SK-N-SH treated with all-trans-retinoic acid at 6 μM for 48 hours (cell line): ENCODE measurements at regions not wholly inside any gene's neighbourhood (a gene's known extent, or its start where the extent isn't known, plus 50 kb on each side); places are given as distances from the start of the nearest gene placed in this dataset.
"Not testable (repeated sequence)": the region's sequence is repeated elsewhere in the genome, so short reads cannot be mapped to it uniquely, and the experiment has no call there.

Experiments
- ATAC-seq: fragments of 200-7000 bp; cut with Tn5 transposase; 3 replicates; pipeline ENCODE4 v1.9.1; 2020; ENCODE audit warnings: mild to moderate bottlenecking, moderate library complexity
- ARNTL ChIP-seq: fragments of 450-650 bp; formaldehyde crosslinking; IDR thresholded peaks from 2 replicates; pipeline ENCODE4 v1.5.0; 2020; ENCODE audit warnings: low read depth, mild to moderate bottlenecking, moderate library complexity, borderline replicate concordance
- BACH2 ChIP-seq: fragments of 250-450 bp; sonication (Bioruptor Pico); IDR thresholded peaks from 2 replicates; pipeline ENCODE4 v1.9.0; 2021; ENCODE audit warnings: mild to moderate bottlenecking, borderline replicate concordance
- CREB5 ChIP-seq: fragments of 250-450 bp; sonication (Bioruptor Pico); IDR thresholded peaks from 2 replicates; pipeline ENCODE4 v1.5.1; 2020; ENCODE audit warnings: low read depth, mild to moderate bottlenecking, moderate library complexity
- CSRNP3 ChIP-seq: fragments of 250-450 bp; sonication (Bioruptor Pico); IDR thresholded peaks from 2 replicates; pipeline ENCODE4 v1.5.1; 2021; ENCODE audit warnings: mild to moderate bottlenecking, moderate library complexity
- GLIS3 ChIP-seq: fragments of 250-450 bp; sonication (Bioruptor Pico); IDR thresholded peaks from 2 replicates; pipeline ENCODE4 v1.5.0; 2020; ENCODE audit warnings: mild to moderate bottlenecking, moderate library complexity
- ISL1 ChIP-seq: fragments of 250-450 bp; sonication (Bioruptor Pico); IDR thresholded peaks from 2 replicates; pipeline ENCODE4 v2.1.2; 2022; ENCODE audit warnings: mild to moderate bottlenecking, moderate library complexity
- OSR1 ChIP-seq: fragments of 250-450 bp; sonication (Bioruptor Pico); IDR thresholded peaks from 2 replicates; pipeline ENCODE4 v1.8.0; 2022; ENCODE audit warnings: moderate library complexity, mild to moderate bottlenecking, inconsistent platforms
- PATZ1 ChIP-seq: fragments of 250-450 bp; sonication (Bioruptor Pico); IDR thresholded peaks from 2 replicates; pipeline ENCODE4 v1.8.0; 2020; ENCODE audit warnings: mild to moderate bottlenecking, moderate library complexity, borderline replicate concordance
- POU6F1 ChIP-seq: fragments of 250-450 bp; sonication (Bioruptor Pico); IDR thresholded peaks from 2 replicates; pipeline ENCODE4 v1.8.0; 2021; ENCODE audit warnings: low read depth, mild to moderate bottlenecking, moderate library complexity, borderline replicate concordance
- PPARA ChIP-seq: fragments of 250-450 bp; sonication (Bioruptor Pico); IDR thresholded peaks from 2 replicates; pipeline ENCODE4 v1.5.0; 2020; ENCODE audit warnings: mild to moderate bottlenecking, borderline replicate concordance
- RARB ChIP-seq: fragments of 250-450 bp; sonication (Bioruptor Pico); IDR thresholded peaks from 2 replicates; pipeline ENCODE4 v1.8.0; 2021; ENCODE audit warnings: mild to moderate bottlenecking, moderate library complexity
- SNAI2 ChIP-seq: fragments of 250-450 bp; sonication (Bioruptor Pico); IDR thresholded peaks from 2 replicates; pipeline ENCODE4 v1.5.0; 2020; ENCODE audit warnings: mild to moderate bottlenecking, moderate library complexity
- TCF4 ChIP-seq: fragments of 250-450 bp; sonication (Bioruptor Pico); IDR thresholded peaks from 2 replicates; pipeline ENCODE4 v1.8.0; 2021; ENCODE audit warnings: mild to moderate bottlenecking, moderate library complexity, borderline replicate concordance
- TOX ChIP-seq: fragments of 250-450 bp; sonication (Bioruptor Pico); IDR thresholded peaks from 2 replicates; pipeline ENCODE4 v1.8.0; 2021; ENCODE audit warnings: mild to moderate bottlenecking, moderate library complexity, borderline replicate concordance
- TSHZ2 ChIP-seq: fragments of 250-450 bp; sonication (Bioruptor Pico); IDR thresholded peaks from 2 replicates; pipeline ENCODE4 v1.5.0; 2020; ENCODE audit warnings: mild to moderate bottlenecking, moderate library complexity
- ZC3H10 ChIP-seq: fragments of 250-450 bp; sonication (Bioruptor Pico); IDR thresholded peaks from 2 replicates; pipeline ENCODE4 v1.5.1; 2021; ENCODE audit warnings: mild to moderate bottlenecking, moderate library complexity
- ZFP3 ChIP-seq: fragments of 250-450 bp; sonication (Bioruptor Pico); IDR thresholded peaks from 2 replicates; pipeline ENCODE4 v1.5.0; 2020; ENCODE audit warnings: mild to moderate bottlenecking, moderate library complexity
- ZFP30 ChIP-seq: fragments of 450-650 bp; formaldehyde crosslinking; IDR thresholded peaks from 2 replicates; pipeline ENCODE4 v1.5.0; 2022; ENCODE audit warnings: mild to moderate bottlenecking, moderate library complexity
- ZNF70 ChIP-seq: fragments of 450-650 bp; formaldehyde crosslinking; IDR thresholded peaks from 2 replicates; pipeline ENCODE4 v1.5.0; 2020; ENCODE audit warnings: mild to moderate bottlenecking, moderate library complexity
- ZNF8 ChIP-seq: fragments of 450-650 bp; formaldehyde crosslinking; IDR thresholded peaks from 2 replicates; pipeline ENCODE4 v1.5.0; 2020; ENCODE audit warnings: mild to moderate bottlenecking, moderate library complexity

- ATAC-seq = no peak
- TF ChIP-seq PPARA (CRISPR knock-in tag) (no peak), TSHZ2 (no peak), CSRNP3 (CRISPR knock-in tag) (no peak), TCF4 (CRISPR knock-in tag) (no peak)
Measured at GRCh38 chr3:59366218-59366617, 316.4 kb upstream of the CFAP20DC start.

- TF ChIP-seq SNAI2 (CRISPR knock-in tag) (no peak), ZNF70 (CRISPR knock-in tag) (no peak), CSRNP3 (CRISPR knock-in tag) (no peak), TCF4 (CRISPR knock-in tag) (no peak), CREB5 (CRISPR knock-in tag) (no peak), ZFP3 (CRISPR knock-in tag) (no peak), ARNTL (CRISPR knock-in tag) (no peak), OSR1 (CRISPR knock-in tag) (no peak), RARB (CRISPR knock-in tag) (no peak), BACH2 (CRISPR knock-in tag) (no peak), POU6F1 (CRISPR knock-in tag) (no peak), TOX (CRISPR knock-in tag) (no peak), ZFP30 (CRISPR knock-in tag) (no peak), GLIS3 (CRISPR knock-in tag) (no peak), ZC3H10 (no peak), PPARA (CRISPR knock-in tag) (no peak), PATZ1 (CRISPR knock-in tag) (no peak), ISL1 (CRISPR knock-in tag) (no peak), ZNF8 (CRISPR knock-in tag) (no peak)
- ATAC-seq = no peak
Measured at GRCh38 chr3:59364496-59364895, 314.7 kb upstream of the CFAP20DC start.

- not testable (repeated sequence) for ATAC-seq
Measured at GRCh38 chr3:59360312-59360711, 310.5 kb upstream of the CFAP20DC start.
